ENCODE measurements at regions not wholly inside any gene's neighbourhood (a gene's known extent, or its start where the extent isn't known, plus 50 kb on each side); places are given as distances from the start of the nearest gene placed in this dataset.

DNA sequence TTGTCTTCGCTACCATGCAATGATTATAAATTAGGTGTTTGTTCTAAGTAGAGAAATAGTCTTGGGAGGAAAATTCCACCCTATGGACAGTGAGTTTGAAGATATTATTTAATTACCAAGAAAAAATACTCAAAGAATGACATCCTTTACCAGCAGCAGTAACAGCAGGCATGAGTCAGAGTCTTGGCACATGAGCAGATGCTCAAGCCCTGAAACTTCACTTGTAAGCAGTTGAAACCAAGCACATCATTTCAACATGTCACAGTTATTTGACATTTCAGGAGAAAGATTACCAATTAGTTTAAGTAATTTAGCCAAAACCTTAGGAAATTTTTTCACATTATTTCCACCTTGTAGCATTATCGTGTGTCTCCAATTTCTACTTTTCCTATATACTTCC, 99.2 kb downstream of the C12orf50 start:
- peak; percentile 29 for DNase-seq (ENCODE audit: low read depth, low spot score)

- no peak for DNase-seq (ENCODE audit: low read depth, low spot score)
Measured at GRCh38 chr12:87929346-87929745, 99.9 kb downstream of the C12orf50 start.

GRCh38 chr12:87928031-87928430, 101.2 kb downstream of the C12orf50 start:
- no peak for DNase-seq (ENCODE audit: low read depth, low spot score)

GRCh38 chr12:87925021-87925420, 104.2 kb downstream of the C12orf50 start:
- no peak for DNase-seq (ENCODE audit: low read depth, low spot score)

GRCh38 chr12:87924149-87924548, 105.1 kb downstream of the C12orf50 start:
- no peak for DNase-seq (ENCODE audit: low read depth, low spot score)

GRCh38 chr12:87923361-87923760, 105.8 kb downstream of the C12orf50 start:
- DNase-seq (ENCODE audit: low read depth, low spot score) = no peak

DNA sequence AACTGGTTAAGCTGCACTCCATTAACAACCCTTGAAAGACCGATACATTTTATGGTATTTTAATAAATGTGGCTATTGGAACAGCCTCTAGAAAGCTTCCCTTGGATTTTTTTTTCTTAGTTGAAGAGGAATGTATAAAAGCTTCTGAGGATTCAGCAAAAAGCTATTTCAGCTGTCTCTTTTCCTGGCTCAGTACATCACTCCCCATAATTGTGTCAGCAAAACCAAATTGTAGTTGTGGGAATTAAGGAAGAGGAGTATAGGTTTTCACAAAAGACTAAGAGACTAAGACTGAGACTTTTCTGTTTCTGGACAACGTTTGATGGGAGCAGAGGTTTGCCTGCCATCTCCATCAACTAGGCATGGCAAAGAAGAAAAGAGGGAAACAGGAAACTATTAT, 106.5 kb downstream of the C12orf50 start:
- DNase-seq (ENCODE audit: low read depth, low spot score) = no peak

- no peak for DNase-seq (ENCODE audit: low read depth, low spot score)
Measured at GRCh38 chr12:87921621-87922020, 107.6 kb downstream of the C12orf50 start.

- DNase-seq (ENCODE audit: low read depth, low spot score) = no peak
Measured at GRCh38 chr12:87920139-87920538, 109.1 kb downstream of the C12orf50 start.

- DNase-seq (ENCODE audit: low read depth, low spot score) = no peak
Measured at GRCh38 chr12:87901457-87901856, 127.7 kb downstream of the C12orf50 start.

DNA sequence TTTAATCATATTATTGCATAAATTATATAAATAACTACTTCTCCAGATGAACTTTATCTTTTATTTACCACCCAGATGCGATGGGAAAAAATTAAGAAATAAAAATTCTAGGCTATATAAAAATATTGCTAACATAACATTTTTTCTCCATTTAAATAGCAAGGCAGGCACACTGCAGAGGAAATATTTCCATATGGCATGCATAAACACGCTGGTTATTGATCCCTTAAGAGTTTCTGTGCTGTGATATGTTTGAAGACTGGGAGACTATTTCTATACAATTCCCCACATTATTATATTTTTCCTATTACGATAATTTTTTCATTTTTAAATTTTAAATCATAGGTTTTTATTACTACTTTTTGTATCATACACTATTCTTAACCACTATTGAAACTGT, 131.5 kb downstream of the C12orf50 start:
- DNase-seq (ENCODE audit: low read depth, low spot score) = no peak

- DNase-seq (ENCODE audit: low read depth, low spot score) = no peak
Measured at GRCh38 chr12:87883806-87884205, 145.4 kb downstream of the C12orf50 start.

GRCh38 chr12:87879141-87879540, 150.1 kb downstream of the C12orf50 start:
- no peak for DNase-seq (ENCODE audit: low read depth, low spot score)

- no peak for DNase-seq (ENCODE audit: low read depth, low spot score)
Measured at GRCh38 chr12:87870493-87871460, 158.4 kb downstream of the C12orf50 start.

- no peak for DNase-seq (ENCODE audit: low read depth, low spot score)
Measured at GRCh38 chr12:87870061-87870460, 159.1 kb downstream of the C12orf50 start.

DNA sequence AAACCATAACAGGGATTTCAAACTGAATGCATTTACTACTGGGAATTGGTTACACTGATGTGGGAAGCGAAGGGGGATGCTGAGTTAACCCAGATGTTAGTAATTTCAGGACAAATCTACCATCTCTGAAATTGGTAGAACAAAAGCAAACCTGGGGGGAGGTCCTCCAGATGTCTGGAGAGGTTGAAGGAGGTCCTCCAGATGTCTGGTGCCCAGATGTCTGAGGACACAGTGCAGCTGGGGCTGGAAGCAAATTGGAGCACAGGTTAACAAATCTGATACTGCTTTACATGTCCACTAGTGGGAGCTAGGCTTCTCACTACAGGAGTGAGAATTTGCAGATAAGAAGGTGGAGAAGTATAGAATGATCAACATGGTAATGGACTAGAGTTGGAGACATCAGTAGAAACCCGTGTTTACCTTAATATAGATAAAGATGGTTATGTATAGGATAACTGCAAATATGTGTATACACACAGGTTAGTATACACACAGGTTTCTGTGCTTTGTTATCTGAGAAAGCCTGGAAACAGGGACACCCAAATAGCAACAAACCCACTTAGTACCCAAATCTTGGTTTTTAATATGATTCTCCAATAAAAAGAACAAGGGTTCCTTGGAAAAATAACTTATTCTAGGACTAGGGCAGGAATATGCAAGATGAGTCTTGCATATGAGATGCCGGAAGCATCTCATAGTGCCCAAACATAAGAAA, 162.5 kb downstream of the C12orf50 start:
- DNase-seq (ENCODE audit: low read depth, low spot score) = no peak

DNA sequence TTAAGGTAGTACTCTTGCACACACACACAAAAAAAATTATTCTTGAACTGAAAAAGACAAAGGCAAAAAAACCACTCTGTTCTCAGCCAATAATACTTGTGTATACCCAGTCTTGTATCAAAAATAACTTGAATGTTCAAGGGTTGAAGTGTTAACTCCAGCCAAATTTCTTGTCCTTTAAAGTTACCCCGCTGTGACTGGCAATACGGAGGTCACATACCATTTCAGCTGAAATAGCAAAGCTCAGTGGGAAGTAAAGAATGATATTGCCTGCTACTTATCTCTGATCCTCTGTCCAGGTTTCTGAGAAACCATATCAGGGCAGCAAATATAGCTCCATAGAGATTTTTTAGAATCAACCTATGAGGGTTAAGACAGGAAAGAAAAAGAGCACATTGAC, 167.4 kb downstream of the C12orf50 start:
- DNase-seq (ENCODE audit: low read depth, low spot score) = no peak

- DNase-seq (ENCODE audit: low read depth, low spot score) = no peak
Measured at GRCh38 chr12:87853448-87854003, 175.7 kb downstream of the C12orf50 start.

GRCh38 chr12:87849074-87849473, 180.1 kb downstream of the C12orf50 start:
- DNase-seq (ENCODE audit: low read depth, low spot score) = no peak

DNA sequence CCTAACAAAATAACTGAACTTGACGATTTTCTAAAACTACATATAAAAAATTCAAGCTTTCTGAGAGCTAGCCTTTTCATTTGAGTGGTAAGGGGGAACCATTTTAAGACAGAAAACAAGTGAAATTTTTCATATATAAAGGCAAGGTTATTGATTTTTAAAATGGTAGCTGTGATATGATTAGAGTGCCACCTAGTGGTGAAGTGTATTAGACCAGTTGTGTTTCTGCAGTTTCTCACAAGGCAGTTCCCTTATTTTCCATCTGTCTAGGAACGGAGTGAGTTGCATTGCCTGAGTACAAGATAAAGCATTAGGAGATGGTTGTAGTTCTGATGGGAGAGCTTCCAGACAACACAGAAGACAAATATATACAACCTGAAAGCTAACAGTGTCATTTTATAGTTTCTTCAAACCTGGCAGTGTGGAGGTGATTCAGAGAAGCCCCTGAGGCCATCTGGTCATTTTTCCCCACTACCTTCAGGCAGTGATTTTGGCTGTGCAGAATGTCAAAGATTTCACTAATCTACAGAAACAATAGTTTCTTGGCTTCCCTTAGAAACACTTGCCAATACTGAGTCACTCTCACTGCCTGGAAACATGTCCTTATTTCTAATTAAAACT, 180.8 kb downstream of the C12orf50 start:
- peak; percentile 57 for DNase-seq (ENCODE audit: low read depth, low spot score)

GRCh38 chr12:87847147-87847546, 182.1 kb downstream of the C12orf50 start:
- DNase-seq (ENCODE audit: low read depth, low spot score) = no peak

DNA sequence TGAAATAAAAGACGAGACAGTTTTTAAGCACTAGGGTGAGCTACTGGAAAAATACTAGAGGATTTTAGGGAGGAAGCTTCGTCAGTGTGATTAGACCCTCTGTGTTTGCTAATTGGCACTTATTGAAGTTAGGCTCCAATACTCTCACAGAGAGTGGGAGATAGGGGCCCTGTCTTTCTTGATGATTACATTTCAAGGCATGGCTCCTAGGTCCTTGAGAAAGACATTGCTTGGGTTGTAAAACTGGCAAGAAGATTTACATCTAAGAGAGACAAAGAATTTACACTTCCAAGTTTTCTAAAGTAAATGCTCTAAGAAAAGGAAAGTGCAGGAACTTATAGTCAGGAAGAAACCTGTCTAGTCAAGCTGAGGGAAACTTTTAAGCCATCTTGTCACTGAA, 183.2 kb downstream of the C12orf50 start:
- DNase-seq (ENCODE audit: low read depth, low spot score) = no peak

Measured in smooth muscle cell of the brain vasculature (primary cell).